ENCODE measurements at regions not wholly inside any gene's neighbourhood (a gene's known extent, or its start where the extent isn't known, plus 50 kb on each side); places are given as distances from the start of the nearest gene placed in this dataset.

DNA sequence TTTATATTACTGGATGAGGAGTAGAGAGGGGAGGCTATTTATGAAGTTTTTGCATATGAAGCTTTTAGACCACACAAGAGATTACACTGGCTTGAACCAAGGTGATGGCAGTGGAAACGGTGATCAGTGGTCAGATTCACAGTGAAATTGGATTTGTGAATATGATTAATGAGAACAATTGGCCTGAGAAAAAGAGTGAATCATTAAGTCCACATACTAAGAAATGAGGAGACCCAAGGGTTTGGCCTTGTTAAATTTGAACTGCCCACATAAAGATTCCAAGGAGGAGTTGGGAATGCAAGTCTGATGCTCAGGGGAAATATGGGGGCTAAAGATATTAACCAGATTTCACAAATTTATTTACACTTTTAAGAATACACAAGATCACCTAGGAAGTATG is 155.3 kb upstream of the ADGRL3 start:
- peaks cover 6% of the 10 kb centered on the region for H3K4me1 Mint-ChIP-seq (ENCODE audit: unreplicated experiment)
- no peak overlapping the region for H3K27ac Mint-ChIP-seq (ENCODE audit: unreplicated experiment)
- H3K36me3 Mint-ChIP-seq (ENCODE audit: unreplicated experiment): no peaks in the 10 kb centered on the region

DNA sequence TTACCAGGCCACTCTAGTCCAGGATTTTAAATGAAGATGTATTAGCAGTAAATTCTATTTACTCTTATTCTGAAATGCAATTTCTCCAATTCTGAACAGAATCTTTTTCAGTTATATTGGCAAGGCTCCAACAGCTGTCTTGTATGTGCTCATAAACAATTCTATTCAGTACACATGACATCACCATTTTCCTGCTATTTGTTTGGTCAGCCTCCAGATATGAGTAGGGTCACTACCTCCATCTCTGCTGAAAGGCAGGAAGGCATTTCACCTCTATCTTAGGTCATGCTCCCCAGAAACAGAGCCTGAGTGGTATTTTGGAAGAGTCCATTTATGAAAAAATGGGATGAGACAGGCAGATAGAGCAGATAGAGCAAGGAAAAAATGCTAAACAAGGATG is 151.1 kb upstream of the ADGRL3 start:
- H3K27ac Mint-ChIP-seq (ENCODE audit: unreplicated experiment): no peak overlapping the region
- no peaks in the 10 kb centered on the region for H3K36me3 Mint-ChIP-seq (ENCODE audit: unreplicated experiment)
- no peak overlapping the region for H3K4me3 Mint-ChIP-seq (ENCODE audit: unreplicated experiment)
- DNase-seq (ENCODE audit: extremely low spot score, unreplicated experiment): no peak
- no peaks in the 10 kb centered on the region for H3K27me3 Mint-ChIP-seq (ENCODE audit: unreplicated experiment)
- peaks cover 5% of the 10 kb centered on the region for H3K9me3 Mint-ChIP-seq (ENCODE audit: unreplicated experiment)
- TF ChIP-seq, protein P1, sequence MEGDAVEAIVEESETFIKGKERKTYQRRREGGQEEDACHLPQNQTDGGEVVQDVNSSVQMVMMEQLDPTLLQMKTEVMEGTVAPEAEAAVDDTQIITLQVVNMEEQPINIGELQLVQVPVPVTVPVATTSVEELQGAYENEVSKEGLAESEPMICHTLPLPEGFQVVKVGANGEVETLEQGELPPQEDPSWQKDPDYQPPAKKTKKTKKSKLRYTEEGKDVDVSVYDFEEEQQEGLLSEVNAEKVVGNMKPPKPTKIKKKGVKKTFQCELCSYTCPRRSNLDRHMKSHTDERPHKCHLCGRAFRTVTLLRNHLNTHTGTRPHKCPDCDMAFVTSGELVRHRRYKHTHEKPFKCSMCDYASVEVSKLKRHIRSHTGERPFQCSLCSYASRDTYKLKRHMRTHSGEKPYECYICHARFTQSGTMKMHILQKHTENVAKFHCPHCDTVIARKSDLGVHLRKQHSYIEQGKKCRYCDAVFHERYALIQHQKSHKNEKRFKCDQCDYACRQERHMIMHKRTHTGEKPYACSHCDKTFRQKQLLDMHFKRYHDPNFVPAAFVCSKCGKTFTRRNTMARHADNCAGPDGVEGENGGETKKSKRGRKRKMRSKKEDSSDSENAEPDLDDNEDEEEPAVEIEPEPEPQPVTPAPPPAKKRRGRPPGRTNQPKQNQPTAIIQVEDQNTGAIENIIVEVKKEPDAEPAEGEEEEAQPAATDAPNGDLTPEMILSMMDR (IDR thresholded peaks at IDR 0.05): no peak
- no peaks in the 10 kb centered on the region for H3K4me1 Mint-ChIP-seq (ENCODE audit: unreplicated experiment)

More for the DNA sequence above, 155.3 kb upstream of the ADGRL3 start:
- Mint-ChIP-seq H3K9me3 (ENCODE audit: unreplicated experiment) (peaks cover 5% of the 10 kb centered on the region), H3K4me3 (ENCODE audit: unreplicated experiment) (no peak overlapping the region), H3K27me3 (ENCODE audit: unreplicated experiment) (no peaks in the 10 kb centered on the region)
- TF ChIP-seq, protein P1 (IDR thresholded peaks at IDR 0.05): no peak
- no peak for DNase-seq (ENCODE audit: extremely low spot score, unreplicated experiment)

DNA sequence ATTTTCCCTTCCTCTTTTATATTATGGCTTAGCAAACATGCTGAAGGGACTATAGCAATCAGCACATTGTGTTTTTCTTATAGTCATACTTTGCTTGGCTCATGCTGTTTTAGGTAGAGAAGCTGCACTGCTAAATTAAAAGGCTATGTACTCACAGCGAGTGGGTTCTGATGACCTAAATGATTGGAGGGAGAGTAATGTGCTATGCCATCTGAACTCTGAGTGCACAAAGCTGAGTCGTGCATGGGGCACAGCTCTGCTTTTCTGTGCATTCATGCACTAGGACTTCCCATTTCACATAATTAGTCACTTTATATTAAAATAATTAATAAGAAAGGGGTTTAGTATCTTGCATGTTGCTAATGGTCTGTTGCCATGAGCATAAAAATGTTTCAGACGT is 132.7 kb upstream of the ADGRL3 start:
- H3K27me3 Mint-ChIP-seq (ENCODE audit: unreplicated experiment): no peaks in the 10 kb centered on the region
- peaks cover 36% of the 10 kb centered on the region for H3K4me1 Mint-ChIP-seq (ENCODE audit: unreplicated experiment)
- no peak for DNase-seq (ENCODE audit: extremely low spot score, unreplicated experiment)
- peak overlapping the region; percentile 46 for H3K27ac Mint-ChIP-seq (ENCODE audit: unreplicated experiment)
- H3K4me3 Mint-ChIP-seq (ENCODE audit: unreplicated experiment): no peak overlapping the region
- TF ChIP-seq, protein P1 (IDR thresholded peaks at IDR 0.05): no peak
- peaks cover 3% of the 10 kb centered on the region for H3K36me3 Mint-ChIP-seq (ENCODE audit: unreplicated experiment)
- H3K9me3 Mint-ChIP-seq (ENCODE audit: unreplicated experiment): no peaks in the 10 kb centered on the region

DNA sequence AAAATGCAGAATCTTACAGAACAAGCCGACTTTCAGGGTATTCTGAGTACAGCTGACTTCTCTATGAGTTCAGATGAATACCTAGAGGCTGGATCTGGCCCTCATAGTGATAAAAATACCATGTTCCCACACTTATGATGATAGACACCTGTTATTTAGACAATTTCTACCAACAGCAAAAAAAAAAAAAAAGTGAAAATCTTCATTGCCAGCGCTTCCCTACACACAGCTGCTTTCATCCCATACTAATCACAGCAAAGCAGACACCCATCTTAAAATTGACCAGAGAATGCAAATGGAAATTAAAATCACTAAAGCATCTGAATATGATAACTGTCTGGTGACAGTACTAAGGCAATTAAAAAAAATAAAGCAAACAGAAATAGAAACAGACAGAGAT is 132.1 kb upstream of the ADGRL3 start:
- no peaks in the 10 kb centered on the region for H3K9me3 Mint-ChIP-seq (ENCODE audit: unreplicated experiment)
- no peaks in the 10 kb centered on the region for H3K27me3 Mint-ChIP-seq (ENCODE audit: unreplicated experiment)
- H3K36me3 Mint-ChIP-seq (ENCODE audit: unreplicated experiment): peaks cover 3% of the 10 kb centered on the region
- H3K4me1 Mint-ChIP-seq (ENCODE audit: unreplicated experiment): peaks cover 34% of the 10 kb centered on the region
- peak overlapping the region; percentile 46 for H3K27ac Mint-ChIP-seq (ENCODE audit: unreplicated experiment)
- no peak for DNase-seq (ENCODE audit: extremely low spot score, unreplicated experiment)
- no peak overlapping the region for H3K4me3 Mint-ChIP-seq (ENCODE audit: unreplicated experiment)
- TF ChIP-seq, protein P1 (IDR thresholded peaks at IDR 0.05): no peak

DNA sequence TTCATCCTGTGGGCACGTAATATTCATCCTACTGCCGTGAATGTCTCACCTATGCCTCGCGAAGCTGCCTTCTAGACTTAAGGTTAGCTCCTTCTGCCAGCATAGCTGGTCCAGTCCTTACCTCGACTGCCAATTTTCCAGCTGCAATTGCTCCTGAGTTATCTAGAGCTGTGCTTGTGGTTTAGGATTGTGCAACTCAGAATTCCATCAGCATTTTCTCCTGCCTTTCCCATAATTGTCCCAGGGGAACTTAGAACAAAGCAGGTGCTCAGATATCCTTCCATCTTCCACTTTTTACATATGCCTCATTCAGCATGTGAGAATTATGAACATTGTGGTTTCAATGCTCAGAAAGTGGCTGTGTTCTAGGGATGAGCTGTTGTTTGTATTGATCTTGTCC is 131.4 kb upstream of the ADGRL3 start:
- Mint-ChIP-seq H3K4me3 (ENCODE audit: unreplicated experiment) (no peak overlapping the region), H3K9me3 (ENCODE audit: unreplicated experiment) (no peaks in the 10 kb centered on the region), H3K4me1 (ENCODE audit: unreplicated experiment) (peaks cover 34% of the 10 kb centered on the region), H3K27me3 (ENCODE audit: unreplicated experiment) (no peaks in the 10 kb centered on the region), H3K27ac (ENCODE audit: unreplicated experiment) (peak overlapping the region; percentile 46), H3K36me3 (ENCODE audit: unreplicated experiment) (peaks cover 3% of the 10 kb centered on the region)
- DNase-seq (ENCODE audit: extremely low spot score, unreplicated experiment): no peak
- TF ChIP-seq, protein P1 (IDR thresholded peaks at IDR 0.05): no peak
